ENCODE measurements at regions not wholly inside any gene's neighbourhood (a gene's known extent, or its start where the extent isn't known, plus 50 kb on each side); places are given as distances from the start of the nearest gene placed in this dataset.

DNA sequence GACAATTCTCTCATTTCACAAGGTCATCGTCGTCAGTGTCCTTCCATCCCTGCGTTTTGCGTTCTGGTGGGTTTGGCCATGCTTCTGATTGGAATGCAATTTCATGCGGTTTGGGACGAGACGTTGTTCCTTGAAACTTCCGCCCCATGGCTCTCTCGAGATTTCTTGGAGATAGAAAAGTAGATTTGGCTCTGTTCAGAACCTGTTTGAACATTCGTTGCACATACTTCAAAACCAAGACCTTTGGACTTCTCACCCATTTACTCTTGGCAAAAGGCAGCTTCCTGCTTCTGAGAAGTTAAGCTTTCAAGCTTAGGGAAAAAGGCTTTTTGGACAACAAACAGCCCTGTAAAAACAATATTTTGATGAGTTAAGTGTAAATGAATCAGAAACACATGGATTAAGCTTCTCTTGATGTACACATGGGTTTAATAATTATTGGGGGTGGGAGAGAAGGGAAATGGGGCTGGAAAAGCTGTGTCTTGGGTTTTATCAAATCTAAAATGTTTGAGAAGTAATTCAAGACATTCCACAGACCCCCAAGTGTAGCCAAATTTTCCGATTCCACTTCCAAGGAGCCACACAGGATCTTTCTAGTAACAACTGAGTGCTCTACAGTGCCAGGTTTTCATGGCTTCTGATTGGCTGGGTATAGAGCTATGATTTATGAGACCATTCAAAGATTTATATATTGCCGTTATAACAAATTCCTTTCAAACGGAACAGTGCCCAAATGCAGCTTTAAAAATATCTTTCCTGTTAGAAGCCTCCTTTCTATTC, 467.2 kb downstream of the MED13L start:
- Histone ChIP-seq H3K4me1 (ENCODE audit: control insufficient read depth in 1 of 2, insufficient read depth in 2 of 2, low read depth in 1 of 2, low read length in 1 of 2) (no peaks in the 10 kb centered on the region), H3F3A (replicated peaks; ENCODE audit: insufficient read depth) (no peaks in the 10 kb centered on the region), H3K4me3 (ENCODE audit: low read depth in 2 of 2, low read length in 1 of 2) (no peak overlapping the region), H3K4me2 (no peak overlapping the region), H3K79me2 (ENCODE audit: insufficient read depth) (no peaks in the 10 kb centered on the region), H3K27ac (ENCODE audit: low read depth in 2 of 2, low read length in 1 of 2) (no peak overlapping the region), H4K20me1 (ENCODE audit: insufficient read depth) (no peaks in the 10 kb centered on the region), H2AFZ (ENCODE audit: low read depth) (no peak overlapping the region), H3K9me2 (no peaks in the 10 kb centered on the region), H3K36me3 (replicated peaks in 1 of 2; ENCODE audit: control insufficient read depth in 1 of 2, insufficient read depth in 2 of 2, low read length in 1 of 2) (no peaks in the 10 kb centered on the region), H3K9ac (no peak overlapping the region), H3K9me3 (no peaks in the 10 kb centered on the region), H3K27me3 (ENCODE audit: insufficient read depth) (no peaks in the 10 kb centered on the region)
- WGBS (ENCODE audit: low lambda C conversion rate) = 51% methylated on average over 13 of the region's 13 CpGs
- TF ChIP-seq, protein P1, sequence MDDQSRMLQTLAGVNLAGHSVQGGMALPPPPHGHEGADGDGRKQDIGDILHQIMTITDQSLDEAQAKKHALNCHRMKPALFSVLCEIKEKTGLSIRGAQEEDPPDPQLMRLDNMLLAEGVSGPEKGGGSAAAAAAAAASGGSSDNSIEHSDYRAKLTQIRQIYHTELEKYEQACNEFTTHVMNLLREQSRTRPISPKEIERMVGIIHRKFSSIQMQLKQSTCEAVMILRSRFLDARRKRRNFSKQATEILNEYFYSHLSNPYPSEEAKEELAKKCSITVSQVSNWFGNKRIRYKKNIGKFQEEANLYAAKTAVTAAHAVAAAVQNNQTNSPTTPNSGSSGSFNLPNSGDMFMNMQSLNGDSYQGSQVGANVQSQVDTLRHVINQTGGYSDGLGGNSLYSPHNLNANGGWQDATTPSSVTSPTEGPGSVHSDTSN (IDR thresholded peaks at IDR 0.05) = no peak
- TF ChIP-seq, protein P2, sequence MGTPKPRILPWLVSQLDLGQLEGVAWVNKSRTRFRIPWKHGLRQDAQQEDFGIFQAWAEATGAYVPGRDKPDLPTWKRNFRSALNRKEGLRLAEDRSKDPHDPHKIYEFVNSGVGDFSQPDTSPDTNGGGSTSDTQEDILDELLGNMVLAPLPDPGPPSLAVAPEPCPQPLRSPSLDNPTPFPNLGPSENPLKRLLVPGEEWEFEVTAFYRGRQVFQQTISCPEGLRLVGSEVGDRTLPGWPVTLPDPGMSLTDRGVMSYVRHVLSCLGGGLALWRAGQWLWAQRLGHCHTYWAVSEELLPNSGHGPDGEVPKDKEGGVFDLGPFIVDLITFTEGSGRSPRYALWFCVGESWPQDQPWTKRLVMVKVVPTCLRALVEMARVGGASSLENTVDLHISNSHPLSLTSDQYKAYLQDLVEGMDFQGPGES (IDR thresholded peaks at IDR 0.05; ENCODE audit: low read depth, low read length) = no peak
- TF ChIP-seq POLR2AphosphoS5 (IDR thresholded peaks at IDR 0.05; ENCODE audit: low read depth, low read length) (no peak), JUND (IDR thresholded peaks at IDR 0.05) (no peak), NRF1 (IDR thresholded peaks at IDR 0.05; ENCODE audit: low read depth, low read length) (no peak), FOXJ3 (CRISPR knock-in tag; IDR thresholded peaks at IDR 0.05) (no peak), TCF12 (IDR thresholded peaks at IDR 0.05) (no peak), CHD2 (IDR thresholded peaks at IDR 0.05; ENCODE audit: low read length, partially characterized antibody) (no peak), NFIC (IDR thresholded peaks at IDR 0.05; ENCODE audit: borderline replicate concordance) (no peak), GABPA (IDR thresholded peaks at IDR 0.05; ENCODE audit: low read depth) (no peak), RXRA (IDR thresholded peaks at IDR 0.05; ENCODE audit: borderline replicate concordance, low read depth) (no peak)
- TF ChIP-seq, protein P3, sequence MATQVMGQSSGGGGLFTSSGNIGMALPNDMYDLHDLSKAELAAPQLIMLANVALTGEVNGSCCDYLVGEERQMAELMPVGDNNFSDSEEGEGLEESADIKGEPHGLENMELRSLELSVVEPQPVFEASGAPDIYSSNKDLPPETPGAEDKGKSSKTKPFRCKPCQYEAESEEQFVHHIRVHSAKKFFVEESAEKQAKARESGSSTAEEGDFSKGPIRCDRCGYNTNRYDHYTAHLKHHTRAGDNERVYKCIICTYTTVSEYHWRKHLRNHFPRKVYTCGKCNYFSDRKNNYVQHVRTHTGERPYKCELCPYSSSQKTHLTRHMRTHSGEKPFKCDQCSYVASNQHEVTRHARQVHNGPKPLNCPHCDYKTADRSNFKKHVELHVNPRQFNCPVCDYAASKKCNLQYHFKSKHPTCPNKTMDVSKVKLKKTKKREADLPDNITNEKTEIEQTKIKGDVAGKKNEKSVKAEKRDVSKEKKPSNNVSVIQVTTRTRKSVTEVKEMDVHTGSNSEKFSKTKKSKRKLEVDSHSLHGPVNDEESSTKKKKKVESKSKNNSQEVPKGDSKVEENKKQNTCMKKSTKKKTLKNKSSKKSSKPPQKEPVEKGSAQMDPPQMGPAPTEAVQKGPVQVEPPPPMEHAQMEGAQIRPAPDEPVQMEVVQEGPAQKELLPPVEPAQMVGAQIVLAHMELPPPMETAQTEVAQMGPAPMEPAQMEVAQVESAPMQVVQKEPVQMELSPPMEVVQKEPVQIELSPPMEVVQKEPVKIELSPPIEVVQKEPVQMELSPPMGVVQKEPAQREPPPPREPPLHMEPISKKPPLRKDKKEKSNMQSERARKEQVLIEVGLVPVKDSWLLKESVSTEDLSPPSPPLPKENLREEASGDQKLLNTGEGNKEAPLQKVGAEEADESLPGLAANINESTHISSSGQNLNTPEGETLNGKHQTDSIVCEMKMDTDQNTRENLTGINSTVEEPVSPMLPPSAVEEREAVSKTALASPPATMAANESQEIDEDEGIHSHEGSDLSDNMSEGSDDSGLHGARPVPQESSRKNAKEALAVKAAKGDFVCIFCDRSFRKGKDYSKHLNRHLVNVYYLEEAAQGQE (IDR thresholded peaks at IDR 0.05; ENCODE audit: low read depth, low read length) = no peak
- TF ChIP-seq, protein P4, sequence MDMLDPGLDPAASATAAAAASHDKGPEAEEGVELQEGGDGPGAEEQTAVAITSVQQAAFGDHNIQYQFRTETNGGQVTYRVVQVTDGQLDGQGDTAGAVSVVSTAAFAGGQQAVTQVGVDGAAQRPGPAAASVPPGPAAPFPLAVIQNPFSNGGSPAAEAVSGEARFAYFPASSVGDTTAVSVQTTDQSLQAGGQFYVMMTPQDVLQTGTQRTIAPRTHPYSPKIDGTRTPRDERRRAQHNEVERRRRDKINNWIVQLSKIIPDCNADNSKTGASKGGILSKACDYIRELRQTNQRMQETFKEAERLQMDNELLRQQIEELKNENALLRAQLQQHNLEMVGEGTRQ (IDR thresholded peaks at IDR 0.05; ENCODE audit: borderline replicate concordance, low read depth, low read length) = no peak
- ChIA-PET CTCF (interaction anchor here (0.8 kb wide), 1 partner anchor 10 kb away, joined by 3 read pairs; no protein-coding TSS in a partner anchor), POLR2A (no interaction called here)
- no peak for DNase-seq

Measured in SK-N-SH (cell line).